Lung microvascular endothelial cell (primary cell): ENCODE measurements at regions not wholly inside any gene's neighbourhood (a gene's known extent, or its start where the extent isn't known, plus 50 kb on each side); places are given as distances from the start of the nearest gene placed in this dataset.
"Not testable (repeated sequence)": the region's sequence is repeated elsewhere in the genome, so short reads cannot be mapped to it uniquely, and the experiment has no call there.

Experiments
- DNase-seq, 2 donors: peaks; one replicate each; pipeline versions ENCODE4 v3.0.0 to v3.0.0-alpha.2; 2010; ENCODE audit warnings: low read depth in 2 of 2

DNA sequence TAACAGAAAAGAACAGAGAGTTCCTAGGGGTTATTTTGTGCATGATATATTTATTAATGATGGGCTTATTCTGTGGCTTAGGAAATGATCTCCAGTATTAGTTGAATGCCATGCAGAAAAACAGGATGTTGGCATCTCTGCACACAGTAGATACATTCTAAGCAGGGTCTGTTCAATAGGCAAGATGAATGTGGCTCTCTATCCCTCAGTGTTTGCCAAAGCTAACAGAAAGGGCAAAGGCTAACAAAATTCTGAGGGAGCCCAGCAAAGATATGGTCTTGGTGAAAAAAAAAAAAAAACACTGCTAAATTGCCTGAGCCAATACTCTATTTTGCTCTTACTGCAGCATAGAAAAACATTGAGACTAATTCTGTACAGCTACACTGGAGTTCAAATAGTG lies 1095.8 kb downstream of the UQCRFS1 start:
- DNase-seq = no peak

DNA sequence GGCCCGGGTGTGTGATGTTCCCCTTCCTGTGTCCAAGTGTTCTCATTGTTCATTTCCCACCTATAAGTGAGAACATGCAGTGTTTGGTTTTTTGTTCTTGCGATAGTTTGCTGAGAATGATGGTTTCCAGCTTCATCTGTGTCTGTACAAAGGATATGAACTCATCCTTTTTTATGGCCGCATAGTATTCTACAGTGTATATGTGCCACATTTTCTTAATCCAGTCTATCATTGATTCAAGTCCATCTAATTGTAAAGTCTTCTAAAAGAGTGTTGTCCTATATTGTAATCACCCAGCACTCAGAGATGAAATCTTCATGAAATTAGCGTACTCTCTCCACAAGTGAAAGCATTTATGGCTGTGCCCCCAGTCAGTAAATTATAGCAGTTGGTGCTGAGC lies 1096.6 kb downstream of the UQCRFS1 start:
- not testable (repeated sequence) for DNase-seq

DNA sequence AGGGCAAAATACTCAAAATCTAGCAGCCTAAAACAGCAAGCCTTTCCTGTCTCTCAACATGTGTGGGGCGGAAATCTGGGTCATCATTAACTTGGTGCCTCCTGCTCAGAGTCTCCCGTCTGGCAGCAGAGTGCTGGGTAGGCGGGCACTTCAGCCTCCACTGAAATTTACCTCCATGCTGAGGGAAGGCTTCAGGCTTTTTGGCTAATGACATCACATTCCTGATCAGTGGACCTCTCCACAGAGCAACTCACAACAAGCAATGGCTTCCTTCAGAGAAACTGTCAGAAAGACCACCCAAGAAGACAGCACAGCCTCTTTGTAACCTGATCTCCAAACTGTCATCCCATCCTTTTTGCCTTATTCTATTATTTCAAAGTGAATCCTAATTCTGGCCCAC lies 1109.0 kb downstream of the UQCRFS1 start:
- DNase-seq = no peak

GRCh38 chr19:28084659-28085157 lies 1128.2 kb downstream of the UQCRFS1 start:
- not testable (repeated sequence) for DNase-seq

- no peak for DNase-seq
These were observed 1136.3 kb downstream of the UQCRFS1 start for GRCh38 chr19:28076628-28077027.

GRCh38 chr19:28075229-28075628 lies 1137.7 kb downstream of the UQCRFS1 start:
- DNase-seq = no peak

DNA sequence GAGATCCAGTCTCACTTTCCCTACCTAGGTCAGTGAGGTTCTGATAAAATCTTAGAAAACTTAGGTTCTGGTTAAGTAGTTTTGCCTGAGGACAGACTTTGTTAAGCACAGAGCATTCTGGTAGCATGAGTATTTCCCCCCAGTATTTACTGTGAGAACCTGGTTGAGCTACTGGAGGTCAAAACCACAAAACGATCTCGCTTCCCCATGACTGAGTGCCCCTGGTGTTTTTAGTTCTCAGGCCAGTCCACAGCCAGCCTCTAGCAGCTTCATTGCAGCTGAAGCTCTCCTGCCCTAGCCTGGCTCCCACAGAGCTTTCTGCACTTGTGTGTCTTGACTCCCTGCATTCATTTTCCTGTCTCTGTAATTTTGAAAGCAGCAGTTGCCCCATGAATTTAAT lies 1138.2 kb downstream of the UQCRFS1 start:
- DNase-seq = no peak

GRCh38 chr19:28067882-28068281 lies 1145.1 kb downstream of the UQCRFS1 start:
- no peak for DNase-seq

GRCh38 chr19:28066988-28067387 lies 1146.0 kb downstream of the UQCRFS1 start:
- DNase-seq = no peak

DNA sequence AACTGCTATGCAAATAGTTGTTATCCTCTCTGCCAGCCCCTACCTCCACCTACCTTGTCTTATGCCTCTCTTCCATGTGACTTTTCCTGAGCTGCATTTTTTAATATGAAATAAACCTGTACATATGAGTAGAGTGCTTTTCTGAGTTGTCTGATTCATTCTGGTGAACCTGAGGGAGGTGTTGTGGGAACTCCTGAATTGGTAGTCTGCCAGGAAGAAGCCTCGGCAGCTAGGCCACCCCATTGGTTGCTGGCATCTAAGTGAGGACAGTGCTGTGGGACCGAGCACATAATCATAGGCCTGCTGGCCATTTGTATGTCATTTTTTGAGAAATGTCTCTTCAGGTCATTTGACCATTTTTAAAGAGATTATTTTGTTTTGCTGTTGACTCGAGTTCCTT lies 1146.8 kb downstream of the UQCRFS1 start:
- no peak for DNase-seq

DNA sequence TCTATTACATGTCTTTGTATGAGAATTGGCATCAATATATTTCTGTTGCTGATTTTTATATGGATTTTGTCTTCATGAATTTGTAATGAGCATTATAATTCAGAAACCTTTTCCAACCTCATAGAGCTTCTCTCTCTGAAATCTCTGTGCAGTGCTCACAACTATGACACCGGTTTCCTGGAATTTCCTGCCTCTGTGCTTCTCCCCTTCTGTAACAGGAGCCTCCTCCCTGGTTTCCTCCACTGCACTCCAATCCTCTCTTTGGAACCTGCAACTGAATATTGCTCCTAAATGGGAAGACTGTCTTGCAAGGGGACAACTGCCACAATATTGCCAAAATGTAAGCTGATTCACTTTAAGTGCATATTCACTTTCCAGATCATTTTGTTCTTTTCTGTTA lies 1147.9 kb downstream of the UQCRFS1 start:
- DNase-seq = no peak

GRCh38 chr19:28063702-28064101 lies 1149.2 kb downstream of the UQCRFS1 start:
- DNase-seq = no peak

- DNase-seq = no peak
These were observed 1151.8 kb downstream of the UQCRFS1 start for GRCh38 chr19:28061111-28061510.

GRCh38 chr19:28057026-28057425 lies 1155.9 kb downstream of the UQCRFS1 start:
- DNase-seq = not testable (repeated sequence)

DNA sequence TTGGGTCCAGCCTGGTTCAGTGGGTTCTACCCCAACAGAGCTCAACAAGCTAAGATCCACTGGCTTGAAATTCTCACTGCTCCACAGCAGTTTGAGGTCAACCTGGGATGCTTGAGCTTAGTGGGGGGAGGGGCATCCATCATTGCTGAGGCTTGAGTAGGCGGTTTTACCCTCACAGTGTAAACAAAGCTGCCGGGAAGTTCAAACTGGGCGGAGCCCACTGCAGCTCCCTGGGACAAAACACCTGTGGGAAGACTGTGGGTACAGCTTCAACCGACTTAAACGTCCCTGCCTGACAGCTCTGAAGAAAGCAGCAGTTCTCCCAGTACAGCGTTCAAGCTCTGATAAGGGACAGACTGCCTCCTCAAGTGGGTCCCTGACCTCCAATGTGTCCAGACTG lies 1161.9 kb downstream of the UQCRFS1 start:
- DNase-seq = no peak

GRCh38 chr19:28049875-28050274 lies 1163.1 kb downstream of the UQCRFS1 start:
- DNase-seq = no peak

DNA sequence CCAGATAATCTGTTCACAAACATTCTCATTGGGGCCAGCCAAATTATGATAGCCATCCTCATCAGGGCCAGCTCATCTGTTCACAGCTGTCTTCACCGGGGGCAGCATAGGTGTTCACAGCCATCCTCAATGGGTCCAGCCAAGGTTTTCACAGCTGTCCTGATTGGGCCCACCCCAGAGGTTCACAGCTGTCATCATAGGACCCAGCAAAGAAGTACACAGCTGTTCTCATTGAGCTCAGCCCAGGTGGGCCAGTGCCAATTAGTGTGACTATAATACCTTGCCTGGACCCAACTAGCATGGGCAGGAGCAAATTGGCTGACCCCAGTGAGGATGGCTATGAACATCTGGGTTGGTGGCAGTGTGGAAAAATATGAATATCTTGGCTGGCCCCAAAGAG lies 1166.0 kb downstream of the UQCRFS1 start:
- DNase-seq = no peak

- DNase-seq = no peak
These were observed 1167.3 kb downstream of the UQCRFS1 start for GRCh38 chr19:28045621-28046020.

DNA sequence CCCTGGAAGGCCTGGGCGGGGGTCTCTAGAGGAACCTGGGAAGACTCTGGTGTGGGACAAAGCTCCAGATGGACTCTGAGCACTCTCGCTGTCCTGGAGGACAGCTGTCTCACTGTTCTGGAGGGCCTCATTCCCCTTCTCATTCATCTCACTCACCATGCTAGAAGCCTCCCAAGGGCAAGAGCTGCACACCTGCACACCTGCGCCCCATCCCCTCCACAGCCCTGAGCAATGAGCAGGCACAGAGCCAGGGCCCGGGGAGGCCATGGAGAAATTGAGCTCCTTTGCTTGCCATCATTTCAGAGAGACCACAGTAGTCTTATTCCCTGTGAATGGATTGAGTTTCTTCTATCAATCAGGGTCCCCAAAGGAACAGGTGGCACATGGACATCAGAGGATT lies 1168.5 kb downstream of the UQCRFS1 start:
- no peak for DNase-seq

- DNase-seq = no peak
These were observed 1170.4 kb downstream of the UQCRFS1 start for GRCh38 chr19:28042516-28042915.

- DNase-seq = no peak
These were observed 1173.1 kb downstream of the UQCRFS1 start for GRCh38 chr19:28039677-28040381.

GRCh38 chr19:28037186-28037585 lies 1175.8 kb downstream of the UQCRFS1 start:
- DNase-seq = no peak

DNA sequence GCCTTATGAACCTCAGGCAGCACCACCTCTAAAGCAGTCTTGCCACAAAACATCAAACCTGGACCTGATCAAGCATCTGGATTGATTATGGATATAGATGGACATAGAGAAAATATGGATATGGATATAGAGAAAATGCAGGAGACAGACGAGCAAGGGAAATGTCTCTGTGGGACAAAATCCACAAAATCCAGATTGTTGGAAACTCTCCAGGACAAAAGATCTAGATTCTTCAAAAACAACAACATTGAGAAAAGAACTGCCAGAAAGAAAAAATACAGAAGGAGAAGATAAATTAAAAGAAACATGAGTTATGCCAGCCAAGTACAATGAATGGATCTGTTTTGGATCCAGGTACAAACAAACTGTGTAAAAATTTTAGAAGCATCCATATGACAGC lies 1176.5 kb downstream of the UQCRFS1 start:
- DNase-seq = no peak

- no peak for DNase-seq
These were observed 1178.0 kb downstream of the UQCRFS1 start for GRCh38 chr19:28034936-28035335.
